Trophoblast cell (in vitro differentiated cells and primary cell): ENCODE measurements at regions not wholly inside any gene's neighbourhood (a gene's known extent, or its start where the extent isn't known, plus 50 kb on each side); places are given as distances from the start of the nearest gene placed in this dataset.

Source experiments
- DNase-seq, 2 donors: peaks; one replicate each; pipeline ENCODE4 v3.0.0-alpha.2; 2016
- H2AFZ ChIP-seq: 2 replicates; pipeline ENCODE4 v1.6.1; 2013; ENCODE audit warnings: low read length, moderate library complexity, mild to moderate bottlenecking; ENCODE audit not compliant: insufficient read depth, poor library complexity
- H2AK5ac ChIP-seq: 2 replicates; pipeline ENCODE4 v1.6.1; 2013; ENCODE audit warnings: mild to moderate bottlenecking, low read length
- H2BK120ac ChIP-seq: 2 replicates; pipeline ENCODE4 v1.6.1; 2013; ENCODE audit warnings: low read length, mild to moderate bottlenecking, moderate library complexity; ENCODE audit not compliant: insufficient read depth, poor library complexity
- H2BK12ac ChIP-seq: 2 replicates; pipeline ENCODE4 v1.6.1; 2013; ENCODE audit warnings: mild to moderate bottlenecking, low read length, moderate library complexity
- H2BK5ac ChIP-seq: 2 replicates; pipeline ENCODE4 v1.6.1; 2013; ENCODE audit warnings: low read length, low read depth, moderate library complexity, mild to moderate bottlenecking; ENCODE audit not compliant: poor library complexity
- H3K14ac ChIP-seq: 2 replicates; pipeline ENCODE4 v1.6.1; 2013; ENCODE audit warnings: mild to moderate bottlenecking, low read length
- H3K18ac ChIP-seq: 2 replicates; pipeline ENCODE4 v1.6.1; 2013; ENCODE audit warnings: mild to moderate bottlenecking, low read length
- H3K23ac ChIP-seq: 2 replicates; pipeline ENCODE4 v1.6.1; 2013; ENCODE audit warnings: low read length
- H3K27ac ChIP-seq: 2 replicates; pipeline ENCODE4 v1.5.1; 2013; ENCODE audit warnings: low read depth, mild to moderate bottlenecking, inconsistent platforms, low read length, moderate library complexity
- H3K27me3 ChIP-seq: 2 replicates; pipeline ENCODE4 v1.6.1; 2013; ENCODE audit warnings: inconsistent platforms, mild to moderate bottlenecking, low read length, moderate library complexity; ENCODE audit not compliant: insufficient read depth
- H3K36me3 ChIP-seq, 2 experiments: 1 replicate in 1 of 2; 2 replicates in 1 of 2; pipeline ENCODE4 v1.6.1; 2013; ENCODE audit warnings: low read length in 2 of 2, mild to moderate bottlenecking in 2 of 2, moderate library complexity in 1 of 2; ENCODE audit not compliant: insufficient read depth in 2 of 2, control insufficient read depth in 1 of 2
- H3K4ac ChIP-seq: 2 replicates; pipeline ENCODE4 v1.6.1; 2013; ENCODE audit warnings: low read depth, mild to moderate bottlenecking, low read length, moderate library complexity
- H3K4me1 ChIP-seq, 2 experiments: 1 replicate in 1 of 2; 2 replicates in 1 of 2; pipeline ENCODE4 v1.6.1; 2013; ENCODE audit warnings: low read length in 2 of 2, mild to moderate bottlenecking in 2 of 2, moderate library complexity in 1 of 2; ENCODE audit not compliant: insufficient read depth in 2 of 2, control insufficient read depth in 1 of 2
- H3K4me2 ChIP-seq: 2 replicates; pipeline ENCODE4 v1.6.1; 2013; ENCODE audit warnings: inconsistent platforms, mild to moderate bottlenecking, low read length, moderate library complexity
- H3K4me3 ChIP-seq: 2 replicates; pipeline ENCODE4 v1.5.1; 2013; ENCODE audit warnings: mild to moderate bottlenecking, low read depth, low read length, inconsistent platforms
- H3K79me1 ChIP-seq: one replicate; pipeline ENCODE4 v1.6.1; 2013; ENCODE audit warnings: low read length
- H3K79me2 ChIP-seq: 2 replicates; pipeline ENCODE4 v1.6.1; 2013; ENCODE audit warnings: low read length, mild to moderate bottlenecking; ENCODE audit not compliant: control insufficient read depth, insufficient read depth, poor library complexity
- H3K9ac ChIP-seq: 2 replicates; pipeline ENCODE4 v1.6.1; 2013; ENCODE audit warnings: mild to moderate bottlenecking, low read length
- H3K9me3 ChIP-seq: 2 replicates; pipeline ENCODE4 v1.6.1; 2013; ENCODE audit warnings: low read depth, mild to moderate bottlenecking, control low read depth, inconsistent platforms, low read length; ENCODE audit not compliant: insufficient read depth
- H4K12ac ChIP-seq: 2 replicates; pipeline ENCODE4 v1.6.1; 2013; ENCODE audit warnings: low read depth, mild to moderate bottlenecking, low read length, moderate library complexity
- H4K8ac ChIP-seq: 2 replicates; pipeline ENCODE4 v1.6.1; 2013; ENCODE audit warnings: low read depth, mild to moderate bottlenecking, low read length, moderate library complexity
- H4K91ac ChIP-seq: one replicate; pipeline ENCODE4 v1.6.1; 2013; ENCODE audit warnings: low read depth, mild to moderate bottlenecking, low read length, moderate library complexity
- WGBS: extraction: QIAGEN DNeasy Blood & Tissue Kit; methylation state at CpG from one replicate; pipeline ENCODE4 v1.1.7; 2013; ENCODE audit warnings: missing lambda C conversion rate; ENCODE audit not compliant: insufficient read length, insufficient coverage; ENCODE audit errors: extremely low coverage; 5-methylcytosine and 5-hydroxymethylcytosine counted together

GRCh38 chr9:81116340-81117137 is 572.8 kb downstream of the TLE1 start:
- Histone ChIP-seq H2BK12ac (no peak overlapping the region), H3K27ac (no peak overlapping the region), H2AFZ (no peak overlapping the region), H2AK5ac (no peak overlapping the region), H3K9ac (no peak overlapping the region), H3K79me2 (no peaks in the 10 kb centered on the region), H3K4me3 (no peak overlapping the region), H3K23ac (no peak overlapping the region), H3K9me3 (peaks cover 4% of the 10 kb centered on the region), H4K12ac (no peak overlapping the region), H3K36me3 (no peaks in the 10 kb centered on the region), H3K4ac (no peak overlapping the region), H2BK5ac (no peak overlapping the region), H3K4me1 (no peaks in the 10 kb centered on the region), H3K27me3 (no peaks in the 10 kb centered on the region), H4K8ac (no peak overlapping the region), H3K14ac (no peak overlapping the region), H4K91ac (no peak overlapping the region), H2BK120ac (no peak overlapping the region), H3K79me1 (no peaks in the 10 kb centered on the region), H3K4me2 (no peak overlapping the region), H3K18ac (no peak overlapping the region)
- WGBS, result no CpG with 5 or more reads among the region's 7 CpGs
- DNase-seq, result no peak

- no peak overlapping the region for H3K23ac ChIP-seq
- H2BK5ac ChIP-seq, result no peak overlapping the region
- no peak overlapping the region for H3K4me2 ChIP-seq
- no peak overlapping the region for H2AK5ac ChIP-seq
- WGBS, result no CpG with 5 or more reads among the region's 7 CpGs
- H3K4me1 ChIP-seq, result no peaks in the 10 kb centered on the region
- no peaks in the 10 kb centered on the region for H3K36me3 ChIP-seq
- no peak overlapping the region for H3K27ac ChIP-seq
- no peaks in the 10 kb centered on the region for H3K79me1 ChIP-seq
- no peaks in the 10 kb centered on the region for H3K27me3 ChIP-seq
- H3K9me3 ChIP-seq, result peaks cover 2% of the 10 kb centered on the region
- H3K14ac ChIP-seq, result no peak overlapping the region
- H2AFZ ChIP-seq, result no peak overlapping the region
- H3K18ac ChIP-seq, result no peak overlapping the region
- H4K91ac ChIP-seq, result no peak overlapping the region
- H3K4ac ChIP-seq, result no peak overlapping the region
- H3K4me3 ChIP-seq, result no peak overlapping the region
- no peak overlapping the region for H4K12ac ChIP-seq
- peak in 1 of 2 donors; percentile 3 for DNase-seq
- H3K79me2 ChIP-seq, result no peaks in the 10 kb centered on the region
- H2BK120ac ChIP-seq, result no peak overlapping the region
- no peak overlapping the region for H2BK12ac ChIP-seq
- no peak overlapping the region for H3K9ac ChIP-seq
- H4K8ac ChIP-seq, result no peak overlapping the region
These were observed 575.8 kb downstream of the TLE1 start for GRCh38 chr9:81113453-81114124.

- no peak overlapping the region for H3K18ac ChIP-seq
- no peak overlapping the region for H4K12ac ChIP-seq
- DNase-seq, result no peak
- peaks cover 2% of the 10 kb centered on the region for H3K9me3 ChIP-seq
- H3K27ac ChIP-seq, result no peak overlapping the region
- no peak overlapping the region for H3K4me3 ChIP-seq
- no peaks in the 10 kb centered on the region for H3K79me1 ChIP-seq
- no peak overlapping the region for H3K4me2 ChIP-seq
- no peak overlapping the region for H2AK5ac ChIP-seq
- no peak overlapping the region for H3K14ac ChIP-seq
- H2BK12ac ChIP-seq, result no peak overlapping the region
- H3K4ac ChIP-seq, result no peak overlapping the region
- H4K8ac ChIP-seq, result no peak overlapping the region
- H3K27me3 ChIP-seq, result no peaks in the 10 kb centered on the region
- H3K9ac ChIP-seq, result no peak overlapping the region
- H3K23ac ChIP-seq, result no peak overlapping the region
- no peaks in the 10 kb centered on the region for H3K79me2 ChIP-seq
- no CpG with 5 or more reads among the region's 7 CpGs for WGBS
- no peak overlapping the region for H2BK120ac ChIP-seq
- no peak overlapping the region for H4K91ac ChIP-seq
- H3K4me1 ChIP-seq, result no peaks in the 10 kb centered on the region
- H3K36me3 ChIP-seq, result no peaks in the 10 kb centered on the region
- H2BK5ac ChIP-seq, result no peak overlapping the region
- H2AFZ ChIP-seq, result no peak overlapping the region
These were observed 576.5 kb downstream of the TLE1 start for GRCh38 chr9:81112627-81113452.

GRCh38 chr9:81108821-81109220 is 580.5 kb downstream of the TLE1 start:
- H3K27ac ChIP-seq, result no peak overlapping the region
- no peaks in the 10 kb centered on the region for H3K79me1 ChIP-seq
- H3K4me1 ChIP-seq, result no peaks in the 10 kb centered on the region
- H2AK5ac ChIP-seq, result no peak overlapping the region
- H3K9me3 ChIP-seq, result no peaks in the 10 kb centered on the region
- no peak overlapping the region for H2AFZ ChIP-seq
- no peak overlapping the region for H3K4ac ChIP-seq
- no peak overlapping the region for H3K14ac ChIP-seq
- no peak overlapping the region for H2BK12ac ChIP-seq
- H3K18ac ChIP-seq, result no peak overlapping the region
- no peak overlapping the region for H3K23ac ChIP-seq
- H3K4me2 ChIP-seq, result no peak overlapping the region
- no peaks in the 10 kb centered on the region for H3K79me2 ChIP-seq
- no peaks in the 10 kb centered on the region for H3K36me3 ChIP-seq
- no peak overlapping the region for H4K8ac ChIP-seq
- no CpG with 5 or more reads among the region's 1 CpG for WGBS
- H3K27me3 ChIP-seq, result no peaks in the 10 kb centered on the region
- H3K9ac ChIP-seq, result no peak overlapping the region
- no peak overlapping the region for H2BK5ac ChIP-seq
- H3K4me3 ChIP-seq, result no peak overlapping the region
- H2BK120ac ChIP-seq, result no peak overlapping the region
- DNase-seq, result no peak
- no peak overlapping the region for H4K12ac ChIP-seq
- no peak overlapping the region for H4K91ac ChIP-seq
